ENCODE measurements at regions not wholly inside any gene's neighbourhood (a gene's known extent, or its start where the extent isn't known, plus 50 kb on each side); places are given as distances from the start of the nearest gene placed in this dataset.

GRCh38 chr14:37669242-37669641, 73.8 kb downstream of the TTC6 start:
- H3K9me3 ChIP-seq (ENCODE audit: control insufficient read depth, insufficient read depth, low read depth, low read length): no peaks in the 10 kb centered on the region; the same call in 1 of the 2 replicates
- CTCF ChIA-PET: no interaction called here
- no peak overlapping the region for H3K4me3 ChIP-seq (ENCODE audit: low read depth, low read length)
- TF ChIP-seq ZNF585B (tag by site-specific recombination; IDR thresholded peaks at IDR 0.05) (no peak), ZNF571 (tag by site-specific recombination; IDR thresholded peaks at IDR 0.05) (no peak), ZNF266 (tag by site-specific recombination; IDR thresholded peaks at IDR 0.05; ENCODE audit: low read depth) (no peak), ZFP3 (tag by site-specific recombination; IDR thresholded peaks at IDR 0.05; ENCODE audit: low read depth) (no peak), GLIS1 (tag by site-specific recombination; IDR thresholded peaks at IDR 0.05) (no peak), ZNF704 (tag by site-specific recombination; IDR thresholded peaks at IDR 0.05) (no peak), SP2 (tag by site-specific recombination; IDR thresholded peaks at IDR 0.05) (no peak), ZNF76 (tag by site-specific recombination; IDR thresholded peaks at IDR 0.05; ENCODE audit: borderline replicate concordance, low read depth) (no peak), PRDM4 (tag by site-specific recombination; IDR thresholded peaks at IDR 0.05) (no peak), ZNF112 (tag by site-specific recombination; IDR thresholded peaks at IDR 0.05) (no peak), ZSCAN4 (tag by site-specific recombination; IDR thresholded peaks at IDR 0.05) (no peak), ZNF514 (tag by site-specific recombination; IDR thresholded peaks at IDR 0.05) (no peak), ZNF239 (tag by site-specific recombination; IDR thresholded peaks at IDR 0.05) (no peak), SCRT2 (tag by site-specific recombination; IDR thresholded peaks at IDR 0.05) (no peak), ZNF530 (tag by site-specific recombination; IDR thresholded peaks at IDR 0.05; ENCODE audit: low read depth) (no peak)
- H3K27ac ChIP-seq (ENCODE audit: extremely low read depth, low read depth, low read length): no peak overlapping the region
- POLR2A ChIA-PET: no interaction called here
- H3K36me3 ChIP-seq (ENCODE audit: control insufficient read depth in 2 of 2, insufficient read depth in 1 of 2, low read length in 2 of 2): no peaks in the 10 kb centered on the region
- H3K4me1 ChIP-seq (ENCODE audit: control insufficient read depth, insufficient read depth, low read length): no peaks in the 10 kb centered on the region

GRCh38 chr14:37673439-37673838, 78.0 kb downstream of the TTC6 start:
- CTCF ChIA-PET: interaction anchor here (0.7 kb wide), 1 partner anchor 11 kb away, joined by 7 read pairs; no protein-coding TSS in a partner anchor
- TF ChIP-seq ZSCAN30 (tag by site-specific recombination; IDR thresholded peaks at IDR 0.05) (no peak), ZIC2 (tag by site-specific recombination; IDR thresholded peaks at IDR 0.05) (no peak), SCRT2 (tag by site-specific recombination; IDR thresholded peaks at IDR 0.05) (no peak), ZFP3 (tag by site-specific recombination; IDR thresholded peaks at IDR 0.05; ENCODE audit: low read depth) (no peak), ZNF416 (tag by site-specific recombination; IDR thresholded peaks at IDR 0.05) (no peak), ZNF174 (tag by site-specific recombination; IDR thresholded peaks at IDR 0.05) (no peak), ZNF121 (tag by site-specific recombination; IDR thresholded peaks at IDR 0.05) (no peak), ZNF341 (tag by site-specific recombination; IDR thresholded peaks at IDR 0.05; ENCODE audit: low read depth) (no peak), ZNF791 (tag by site-specific recombination; IDR thresholded peaks at IDR 0.05) (no peak), ZSCAN23 (tag by site-specific recombination; IDR thresholded peaks at IDR 0.05) (no peak), ZNF426 (tag by site-specific recombination; IDR thresholded peaks at IDR 0.05) (no peak), ZSCAN5A (tag by site-specific recombination; IDR thresholded peaks at IDR 0.05) (no peak), ZNF843 (tag by site-specific recombination; IDR thresholded peaks at IDR 0.05) (no peak)
- H3K4me1 ChIP-seq (ENCODE audit: control insufficient read depth, insufficient read depth, low read length): no peaks in the 10 kb centered on the region
- no peaks in the 10 kb centered on the region; the same call in 1 of the 2 replicates for H3K9me3 ChIP-seq (ENCODE audit: control insufficient read depth, insufficient read depth, low read depth, low read length)
- POLR2A ChIA-PET: no interaction called here
- H3K36me3 ChIP-seq (ENCODE audit: control insufficient read depth in 2 of 2, insufficient read depth in 1 of 2, low read length in 2 of 2): no peaks in the 10 kb centered on the region
- H3K27ac ChIP-seq (ENCODE audit: extremely low read depth, low read depth, low read length): no peak overlapping the region
- no peak overlapping the region for H3K4me3 ChIP-seq (ENCODE audit: low read depth, low read length)
